HepG2 (cell line): ENCODE measurements at regions not wholly inside any gene's neighbourhood (a gene's known extent, or its start where the extent isn't known, plus 50 kb on each side); places are given as distances from the start of the nearest gene placed in this dataset.

Experiments used
- EZH2 ChIP-seq: conservative IDR thresholded peaks from 2 replicates; pipeline ENCODE4 v1.6.1; 2012; ENCODE audit warnings: mild to moderate bottlenecking, low read depth, low read length, moderate library complexity
- JUN ChIP-seq: sonication (generic); formaldehyde crosslinking; IDR thresholded peaks from 2 replicates; pipeline ENCODE4 v1.4.0; 2020; ENCODE audit warnings: mild to moderate bottlenecking, missing genetic modification reagents
- ONECUT2 ChIP-seq: sonication (generic); formaldehyde crosslinking; IDR thresholded peaks from 2 replicates; pipeline ENCODE4 v1.4.0; 2020; ENCODE audit warnings: missing genetic modification reagents
- POLR2A ChIP-seq, 2 experiments: IDR thresholded peaks; 2 replicates each; pipeline ENCODE4 v1.6.1; 2011; ENCODE audit warnings: low read depth in 2 of 2, low read length in 2 of 2, mild to moderate bottlenecking in 1 of 2, moderate library complexity in 1 of 2; ENCODE audit not compliant: insufficient read depth in 1 of 2
- POLR2AphosphoS5 ChIP-seq: IDR thresholded peaks from 2 replicates; pipeline ENCODE4 v1.6.1; 2012; ENCODE audit warnings: low read depth, low read length
- ZFY ChIP-seq: sonication (generic); formaldehyde crosslinking; IDR thresholded peaks from 2 replicates; pipeline ENCODE4 v1.4.0; 2020; ENCODE audit warnings: missing genetic modification reagents
- ZNF207 ChIP-seq: fragments of 450-650 bp; IDR thresholded peaks from 2 replicates; pipeline ENCODE4 v1.6.1; 2016; ENCODE audit warnings: antibody characterized with exemption, borderline replicate concordance
- ZNF446 ChIP-seq: sonication (generic); formaldehyde crosslinking; IDR thresholded peaks from 2 replicates; pipeline ENCODE4 v1.5.0; 2020; ENCODE audit warnings: mild to moderate bottlenecking, missing genetic modification reagents
- ZZZ3 ChIP-seq: sonication (generic); formaldehyde crosslinking; IDR thresholded peaks from 2 replicates; pipeline ENCODE4 v1.4.0; 2020; ENCODE audit warnings: missing genetic modification reagents, mild to moderate bottlenecking, borderline replicate concordance
- TF ChIP-seq, protein P1 (sequence below): IDR thresholded peaks from 2 replicates; pipeline ENCODE4 v1.6.1; 2016
- TF ChIP-seq, protein P2 (sequence below): sonication (generic); formaldehyde crosslinking; IDR thresholded peaks from 2 replicates; pipeline ENCODE4 v1.5.0; 2020; ENCODE audit warnings: mild to moderate bottlenecking, missing genetic modification reagents, moderate library complexity
- TF ChIP-seq, protein P3 (sequence below): sonication (generic); formaldehyde crosslinking; IDR thresholded peaks from 2 replicates; pipeline ENCODE4 v1.5.1; 2020; ENCODE audit warnings: mild to moderate bottlenecking, missing genetic modification reagents, moderate library complexity
- TF ChIP-seq, protein P4 (sequence below): sonication (generic); formaldehyde crosslinking; conservative IDR thresholded peaks from 2 replicates; pipeline ENCODE4 v1.5.0; 2020; ENCODE audit warnings: missing genetic modification reagents

DNA sequence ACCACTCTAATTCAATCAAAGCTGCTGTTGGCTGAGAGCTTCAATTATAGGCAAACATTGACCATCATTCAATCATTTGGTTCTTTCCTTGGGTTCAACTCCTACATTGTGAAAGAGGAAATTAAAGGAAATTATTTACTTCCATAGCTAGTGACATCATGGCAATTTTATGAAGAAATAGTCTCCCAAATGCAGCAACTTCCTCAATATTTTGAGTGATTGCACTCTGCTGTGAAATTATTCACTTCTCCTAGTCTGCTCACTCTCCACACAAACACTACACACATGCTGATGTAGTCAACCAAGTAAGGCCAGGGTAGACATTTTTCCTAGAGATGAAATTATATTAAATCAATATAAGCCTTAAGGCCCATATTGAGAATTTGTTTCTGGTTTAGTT, 86.7 kb upstream of the NCKAP5 start:
- TF ChIP-seq POLR2AphosphoS5 = no peak
- no peak for TF ChIP-seq JUN (CRISPR knock-in tag)
- TF ChIP-seq ZNF446 = no peak
- no peak for TF ChIP-seq ONECUT2
- TF ChIP-seq ZFY (CRISPR knock-in tag) = no peak
- TF ChIP-seq, protein P1, sequence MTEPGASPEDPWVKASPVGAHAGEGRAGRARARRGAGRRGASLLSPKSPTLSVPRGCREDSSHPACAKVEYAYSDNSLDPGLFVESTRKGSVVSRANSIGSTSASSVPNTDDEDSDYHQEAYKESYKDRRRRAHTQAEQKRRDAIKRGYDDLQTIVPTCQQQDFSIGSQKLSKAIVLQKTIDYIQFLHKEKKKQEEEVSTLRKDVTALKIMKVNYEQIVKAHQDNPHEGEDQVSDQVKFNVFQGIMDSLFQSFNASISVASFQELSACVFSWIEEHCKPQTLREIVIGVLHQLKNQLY (CRISPR knock-in tag) = no peak
- no peak for TF ChIP-seq POLR2A (IDR thresholded peaks at IDR 0.05; ENCODE audit: insufficient read depth in 1 of 2, low read depth in 2 of 2, low read length in 2 of 2)
- TF ChIP-seq ZNF207 = no peak
- TF ChIP-seq EZH2 = no peak
- TF ChIP-seq ZZZ3 = no peak
- TF ChIP-seq, protein P2, sequence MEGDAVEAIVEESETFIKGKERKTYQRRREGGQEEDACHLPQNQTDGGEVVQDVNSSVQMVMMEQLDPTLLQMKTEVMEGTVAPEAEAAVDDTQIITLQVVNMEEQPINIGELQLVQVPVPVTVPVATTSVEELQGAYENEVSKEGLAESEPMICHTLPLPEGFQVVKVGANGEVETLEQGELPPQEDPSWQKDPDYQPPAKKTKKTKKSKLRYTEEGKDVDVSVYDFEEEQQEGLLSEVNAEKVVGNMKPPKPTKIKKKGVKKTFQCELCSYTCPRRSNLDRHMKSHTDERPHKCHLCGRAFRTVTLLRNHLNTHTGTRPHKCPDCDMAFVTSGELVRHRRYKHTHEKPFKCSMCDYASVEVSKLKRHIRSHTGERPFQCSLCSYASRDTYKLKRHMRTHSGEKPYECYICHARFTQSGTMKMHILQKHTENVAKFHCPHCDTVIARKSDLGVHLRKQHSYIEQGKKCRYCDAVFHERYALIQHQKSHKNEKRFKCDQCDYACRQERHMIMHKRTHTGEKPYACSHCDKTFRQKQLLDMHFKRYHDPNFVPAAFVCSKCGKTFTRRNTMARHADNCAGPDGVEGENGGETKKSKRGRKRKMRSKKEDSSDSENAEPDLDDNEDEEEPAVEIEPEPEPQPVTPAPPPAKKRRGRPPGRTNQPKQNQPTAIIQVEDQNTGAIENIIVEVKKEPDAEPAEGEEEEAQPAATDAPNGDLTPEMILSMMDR = no peak
- TF ChIP-seq, protein P3, sequence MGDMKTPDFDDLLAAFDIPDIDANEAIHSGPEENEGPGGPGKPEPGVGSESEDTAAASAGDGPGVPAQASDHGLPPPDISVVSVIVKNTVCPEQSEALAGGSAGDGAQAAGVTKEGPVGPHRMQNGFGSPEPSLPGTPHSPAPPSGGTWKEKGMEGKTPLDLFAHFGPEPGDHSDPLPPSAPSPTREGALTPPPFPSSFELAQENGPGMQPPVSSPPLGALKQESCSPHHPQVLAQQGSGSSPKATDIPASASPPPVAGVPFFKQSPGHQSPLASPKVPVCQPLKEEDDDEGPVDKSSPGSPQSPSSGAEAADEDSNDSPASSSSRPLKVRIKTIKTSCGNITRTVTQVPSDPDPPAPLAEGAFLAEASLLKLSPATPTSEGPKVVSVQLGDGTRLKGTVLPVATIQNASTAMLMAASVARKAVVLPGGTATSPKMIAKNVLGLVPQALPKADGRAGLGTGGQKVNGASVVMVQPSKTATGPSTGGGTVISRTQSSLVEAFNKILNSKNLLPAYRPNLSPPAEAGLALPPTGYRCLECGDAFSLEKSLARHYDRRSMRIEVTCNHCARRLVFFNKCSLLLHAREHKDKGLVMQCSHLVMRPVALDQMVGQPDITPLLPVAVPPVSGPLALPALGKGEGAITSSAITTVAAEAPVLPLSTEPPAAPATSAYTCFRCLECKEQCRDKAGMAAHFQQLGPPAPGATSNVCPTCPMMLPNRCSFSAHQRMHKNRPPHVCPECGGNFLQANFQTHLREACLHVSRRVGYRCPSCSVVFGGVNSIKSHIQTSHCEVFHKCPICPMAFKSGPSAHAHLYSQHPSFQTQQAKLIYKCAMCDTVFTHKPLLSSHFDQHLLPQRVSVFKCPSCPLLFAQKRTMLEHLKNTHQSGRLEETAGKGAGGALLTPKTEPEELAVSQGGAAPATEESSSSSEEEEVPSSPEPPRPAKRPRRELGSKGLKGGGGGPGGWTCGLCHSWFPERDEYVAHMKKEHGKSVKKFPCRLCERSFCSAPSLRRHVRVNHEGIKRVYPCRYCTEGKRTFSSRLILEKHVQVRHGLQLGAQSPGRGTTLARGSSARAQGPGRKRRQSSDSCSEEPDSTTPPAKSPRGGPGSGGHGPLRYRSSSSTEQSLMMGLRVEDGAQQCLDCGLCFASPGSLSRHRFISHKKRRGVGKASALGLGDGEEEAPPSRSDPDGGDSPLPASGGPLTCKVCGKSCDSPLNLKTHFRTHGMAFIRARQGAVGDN (CRISPR knock-in tag) = no peak
- TF ChIP-seq, protein P4, sequence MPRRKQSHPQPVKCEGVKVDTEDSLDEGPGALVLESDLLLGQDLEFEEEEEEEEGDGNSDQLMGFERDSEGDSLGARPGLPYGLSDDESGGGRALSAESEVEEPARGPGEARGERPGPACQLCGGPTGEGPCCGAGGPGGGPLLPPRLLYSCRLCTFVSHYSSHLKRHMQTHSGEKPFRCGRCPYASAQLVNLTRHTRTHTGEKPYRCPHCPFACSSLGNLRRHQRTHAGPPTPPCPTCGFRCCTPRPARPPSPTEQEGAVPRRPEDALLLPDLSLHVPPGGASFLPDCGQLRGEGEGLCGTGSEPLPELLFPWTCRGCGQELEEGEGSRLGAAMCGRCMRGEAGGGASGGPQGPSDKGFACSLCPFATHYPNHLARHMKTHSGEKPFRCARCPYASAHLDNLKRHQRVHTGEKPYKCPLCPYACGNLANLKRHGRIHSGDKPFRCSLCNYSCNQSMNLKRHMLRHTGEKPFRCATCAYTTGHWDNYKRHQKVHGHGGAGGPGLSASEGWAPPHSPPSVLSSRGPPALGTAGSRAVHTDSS = no peak
